ENCODE measurements at regions not wholly inside any gene's neighbourhood (a gene's known extent, or its start where the extent isn't known, plus 50 kb on each side); places are given as distances from the start of the nearest gene placed in this dataset.

- H3K4me3 ChIP-seq (ENCODE audit: control insufficient read depth, low read depth, low read length) = no peak overlapping the region
- TF ChIP-seq CTCF (IDR thresholded peaks at IDR 0.05; ENCODE audit: control insufficient read depth, insufficient read depth, low read depth, low read length, missing control alignments) = no peak
- DNase-seq (ENCODE audit: low read depth) = no peak
Measured at GRCh38 chr14:95410838-95411237, 91.1 kb upstream of the CLMN start.

- no peak for DNase-seq (ENCODE audit: low read depth)
- TF ChIP-seq CTCF (IDR thresholded peaks at IDR 0.05; ENCODE audit: control insufficient read depth, insufficient read depth, low read depth, low read length, missing control alignments) = no peak
- no peak overlapping the region for H3K4me3 ChIP-seq (ENCODE audit: control insufficient read depth, low read depth, low read length)
Measured at GRCh38 chr14:95409477-95410272, 90.0 kb upstream of the CLMN start.

- DNase-seq (ENCODE audit: low read depth) = no peak
- H3K4me3 ChIP-seq (ENCODE audit: control insufficient read depth, low read depth, low read length) = no peak overlapping the region
- TF ChIP-seq CTCF (IDR thresholded peaks at IDR 0.05; ENCODE audit: control insufficient read depth, insufficient read depth, low read depth, low read length, missing control alignments) = no peak
Measured at GRCh38 chr14:95408731-95409476, 89.2 kb upstream of the CLMN start.

- TF ChIP-seq CTCF (IDR thresholded peaks at IDR 0.05; ENCODE audit: control insufficient read depth, insufficient read depth, low read depth, low read length, missing control alignments) = no peak
- no peak overlapping the region for H3K4me3 ChIP-seq (ENCODE audit: control insufficient read depth, low read depth, low read length)
- no peak for DNase-seq (ENCODE audit: low read depth)
Measured at GRCh38 chr14:95407354-95407753, 87.6 kb upstream of the CLMN start.

GRCh38 chr14:95406756-95407277 lies 87.1 kb upstream of the CLMN start:
- DNase-seq (ENCODE audit: low read depth) = no peak
- TF ChIP-seq CTCF (IDR thresholded peaks at IDR 0.05; ENCODE audit: control insufficient read depth, insufficient read depth, low read depth, low read length, missing control alignments) = no peak
- H3K4me3 ChIP-seq (ENCODE audit: control insufficient read depth, low read depth, low read length) = no peak overlapping the region

- no peak overlapping the region for H3K4me3 ChIP-seq (ENCODE audit: control insufficient read depth, low read depth, low read length)
- TF ChIP-seq CTCF (IDR thresholded peaks at IDR 0.05; ENCODE audit: control insufficient read depth, insufficient read depth, low read depth, low read length, missing control alignments) = no peak
- no peak for DNase-seq (ENCODE audit: low read depth)
Measured at GRCh38 chr14:95404583-95404982, 84.9 kb upstream of the CLMN start.

Measured in AG09309 (cell line).